SU-DHL-6 (cell line): ENCODE measurements at regions not wholly inside any gene's neighbourhood (a gene's known extent, or its start where the extent isn't known, plus 50 kb on each side); places are given as distances from the start of the nearest gene placed in this dataset.

Experiments
- CTCF ChIP-seq: fragments of 200-600 bp; sonication (generic); IDR thresholded peaks from one replicate; pipeline ENCODE4 v1.5.1; 2017; ENCODE audit warnings: antibody characterized with exemption, mild to moderate bottlenecking, low read length, moderate library complexity; ENCODE audit not compliant: insufficient read depth, poor library complexity, severe bottlenecking
- EZH2phosphoT487 ChIP-seq: fragments of 200-600 bp; sonication (generic), shearing (Covaris generic); conservative IDR thresholded peaks from 2 replicates; pipeline ENCODE4 v1.6.1; 2018; ENCODE audit warnings: mild to moderate bottlenecking, antibody characterized with exemption, low read length, moderate library complexity, mixed read lengths

- TF ChIP-seq CTCF (no peak), EZH2phosphoT487 (no peak)
Measured at GRCh38 chr12:19940267-19940666, 428.1 kb upstream of the PDE3A start.
